Osteocyte (in vitro differentiated cells): ENCODE measurements at regions not wholly inside any gene's neighbourhood (a gene's known extent, or its start where the extent isn't known, plus 50 kb on each side); places are given as distances from the start of the nearest gene placed in this dataset.
"Not testable (repeated sequence)": the region's sequence is repeated elsewhere in the genome, so short reads cannot be mapped to it uniquely, and the experiment has no call there.

Experiments used
- DNase-seq: peaks from one replicate; pipeline ENCODE4 v3.0.0; 2021; ENCODE audit warnings: mixed read lengths; ENCODE audit not compliant: unreplicated experiment; ENCODE audit errors: extremely low spot score
- H3K27ac Mint-ChIP-seq: one replicate; pipeline ENCODE4 v1.8.0; 2021; ENCODE audit warnings: mild to moderate bottlenecking, mixed read lengths; ENCODE audit not compliant: unreplicated experiment
- H3K27me3 Mint-ChIP-seq: one replicate; pipeline ENCODE4 v1.8.0; 2021; ENCODE audit warnings: mixed read lengths; ENCODE audit not compliant: unreplicated experiment
- H3K36me3 Mint-ChIP-seq: one replicate; pipeline ENCODE4 v1.8.0; 2021; ENCODE audit warnings: mixed read lengths; ENCODE audit not compliant: unreplicated experiment
- H3K4me1 Mint-ChIP-seq: one replicate; pipeline ENCODE4 v1.8.0; 2021; ENCODE audit warnings: mixed read lengths; ENCODE audit not compliant: unreplicated experiment
- H3K4me3 Mint-ChIP-seq: one replicate; pipeline ENCODE4 v1.8.0; 2021; ENCODE audit warnings: mild to moderate bottlenecking, moderate library complexity, mixed read lengths; ENCODE audit not compliant: unreplicated experiment
- H3K9me3 Mint-ChIP-seq: one replicate; pipeline ENCODE4 v1.8.0; 2021; ENCODE audit warnings: mixed read lengths; ENCODE audit not compliant: unreplicated experiment
- CTCF ChIP-seq: fragments of 200-600 bp; sonication (generic); IDR thresholded peaks from 2 replicates; pipeline ENCODE4 v1.5.0; 2021; ENCODE audit warnings: antibody characterized with exemption, mild to moderate bottlenecking, moderate library complexity

GRCh38 chr14:49959822-49960408, 67.0 kb downstream of the ARF6 start:
- DNase-seq: no peak
- H3K4me3 Mint-ChIP-seq: no peak overlapping the region
- H3K27me3 Mint-ChIP-seq: no peaks in the 10 kb centered on the region
- no peak for TF ChIP-seq CTCF
- no peaks in the 10 kb centered on the region for H3K36me3 Mint-ChIP-seq
- H3K9me3 Mint-ChIP-seq: no peaks in the 10 kb centered on the region
- H3K4me1 Mint-ChIP-seq: peaks cover 10% of the 10 kb centered on the region
- H3K27ac Mint-ChIP-seq: no peak overlapping the region

GRCh38 chr14:49960453-49960852, 67.6 kb downstream of the ARF6 start:
- DNase-seq: no peak
- H3K4me3 Mint-ChIP-seq: no peak overlapping the region
- H3K27ac Mint-ChIP-seq: no peak overlapping the region
- no peak for TF ChIP-seq CTCF
- H3K27me3 Mint-ChIP-seq: no peaks in the 10 kb centered on the region
- H3K9me3 Mint-ChIP-seq: no peaks in the 10 kb centered on the region
- H3K4me1 Mint-ChIP-seq: peaks cover 11% of the 10 kb centered on the region
- H3K36me3 Mint-ChIP-seq: no peaks in the 10 kb centered on the region

GRCh38 chr14:49961270-49962222, 68.7 kb downstream of the ARF6 start:
- Mint-ChIP-seq H3K27ac (no peak overlapping the region), H3K9me3 (no peaks in the 10 kb centered on the region)
- DNase-seq: no peak

GRCh38 chr14:49962621-49963020, 69.7 kb downstream of the ARF6 start:
- no peak for TF ChIP-seq CTCF
- Mint-ChIP-seq H3K27me3 (no peaks in the 10 kb centered on the region), H3K9me3 (no peaks in the 10 kb centered on the region), H3K4me3 (no peak overlapping the region), H3K36me3 (no peaks in the 10 kb centered on the region), H3K4me1 (peaks cover 25% of the 10 kb centered on the region), H3K27ac (no peak overlapping the region)
- no peak for DNase-seq

More at GRCh38 chr14:49961270-49962222, 68.7 kb downstream of the ARF6 start:
- Mint-ChIP-seq H3K27me3 (no peaks in the 10 kb centered on the region), H3K4me3 (no peak overlapping the region), H3K36me3 (no peaks in the 10 kb centered on the region), H3K4me1 (peaks cover 22% of the 10 kb centered on the region)
- no peak for TF ChIP-seq CTCF

GRCh38 chr14:49965068-49965651, 72.3 kb downstream of the ARF6 start:
- peaks cover 32% of the 10 kb centered on the region for H3K4me1 Mint-ChIP-seq
- not testable (repeated sequence) for DNase-seq, H3K36me3 Mint-ChIP-seq, H3K4me3 Mint-ChIP-seq, H3K9me3 Mint-ChIP-seq, H3K27ac Mint-ChIP-seq, H3K27me3 Mint-ChIP-seq
